Heart right ventricle (tissue), 16 donors: ENCODE measurements at regions not wholly inside any gene's neighbourhood (a gene's known extent, or its start where the extent isn't known, plus 50 kb on each side); places are given as distances from the start of the nearest gene placed in this dataset.

Experiments used
- ATAC-seq, 8 donors: fragments of 200-7000 bp; cut with Tn5 transposase; one replicate each; pipeline ENCODE4 v1.9.1; 2020; ENCODE audit warnings: mild to moderate bottlenecking in 8 of 8, moderate library complexity in 8 of 8, moderate number of reproducible peaks in 1 of 8
- DNase-seq, 2 donors: peaks; one replicate each; pipeline ENCODE4 v3.0.0-alpha.2; 2020
- H3K27ac ChIP-seq, 10 donors: fragments of 200-600 bp; sonication (generic) in 2 of 10; one replicate each; pipeline versions ENCODE4 v1.5.0 to v1.8.0; 2020 to 2022; ENCODE audit warnings: mild to moderate bottlenecking in 3 of 10
- H3K27me3 ChIP-seq, 7 donors: fragments of 200-600 bp; one replicate each; pipeline ENCODE4 v1.8.0; 2021 to 2022; ENCODE audit warnings: mild to moderate bottlenecking in 2 of 7
- H3K36me3 ChIP-seq, 9 donors: fragments of 200-600 bp; sonication (generic) in 1 of 9; one replicate each; pipeline versions ENCODE4 v1.5.0 to v1.8.0; 2020 to 2022; ENCODE audit warnings: mild to moderate bottlenecking in 2 of 9
- H3K4me1 ChIP-seq, 9 donors: fragments of 200-600 bp; sonication (generic) in 1 of 9; one replicate each; pipeline versions ENCODE4 v1.5.0 to v1.8.0; 2020 to 2022; ENCODE audit warnings: mild to moderate bottlenecking in 4 of 9
- H3K4me3 ChIP-seq, 10 donors: fragments of 200-600 bp; sonication (generic) in 2 of 10; one replicate each; pipeline versions ENCODE4 v1.5.0 to v1.8.0; 2020 to 2022; ENCODE audit warnings: mild to moderate bottlenecking in 7 of 10, moderate library complexity in 2 of 10
- H3K9me3 ChIP-seq, 11 donors: fragments of 200-600 bp in 10 of 11; sonication (generic) in 2 of 11; one replicate each; pipeline versions ENCODE4 v1.5.0 to v1.8.0; 2013 to 2022; ENCODE audit warnings: mild to moderate bottlenecking in 2 of 11, control low read depth in 1 of 11, moderate library complexity in 1 of 11
- WGBS, 2 donors: extraction: QIAGEN DNeasy Blood & Tissue Kit; methylation state at CpG; one replicate each; pipeline ENCODE4 v1.1.7; 2013; ENCODE audit warnings: inconsistent platforms in 1 of 2; 5-methylcytosine and 5-hydroxymethylcytosine counted together
- intact Hi-C, 10 donors: fragments of 100-400 bp; cut with DNase I; formaldehyde crosslinking; loops; one replicate each; pipeline versions ENCODE4 v1.11.1 to v1.14.2; 2022
- TF ChIP-seq, protein P1 (sequence below), 9 donors: fragments of 200-600 bp; sonication (generic) in 2 of 9; IDR thresholded peaks; one replicate each; pipeline versions ENCODE4 v1.5.0 to v1.8.0; 2021 to 2022; ENCODE audit warnings: antibody characterized with exemption in 9 of 9, mild to moderate bottlenecking in 5 of 9, moderate library complexity in 1 of 9
- donor health status: Arrhythmogenic right ventricular cardiomyopathy.
- donor health status: ischemic (EF 13 %, LVEDD 7.1; RV severe dilation, severe dysfunction).
- donor health status: healthy with polysubstance abuse.
- donor health status: DM: no; HTN: yes; CAD: no.
- donor health status: DM: no; HTN: no; CAD: no.
- donor health status: ischemic (EF 25% LVEDD 6.9; RV normal size, moderate dysfunction).
- donor health status: ischemic (EF 25% LVEDD 5.7; RV mildly dilated, moderate dysfunction).
- donor health status: healthy.
- donor health status: DM: yes; HTN: yes; CAD: no.
- donor health status: Ischemic cardiomyopathy.
- donor health status: ischemic (EF 35%, LVEDD 5.7; RV mildly dilated, moderate dysfunction).
- donor health status: nonischemic (EF 11% LVEDD 7.7; RV severe dilation, severe dysfunction).
- donor health status: DM: yes; HTN: yes; CAD: no.
- donor health status: PGD.
- donor health status: ischemic (EF 29% LVEDD 5.4; RV normal size, mild dysfunction).
- donor health status: nonischemic (EF 23%, LVEDD 6.1; RV moderate dilation, normal function).

- Histone ChIP-seq H3K9me3 (peaks cover 0 to 4% (median 0%) of the 10 kb centered on the region in 11 donors), H3K27me3 (peaks cover 0 to 35% (median 2%) of the 10 kb centered on the region in 7 donors), H3K4me1 (no peaks in the 10 kb centered on the region), H3K36me3 (no peaks in the 10 kb centered on the region), H3K27ac (no peak overlapping the region), H3K4me3 (no peak overlapping the region)
- TF ChIP-seq, protein P1, sequence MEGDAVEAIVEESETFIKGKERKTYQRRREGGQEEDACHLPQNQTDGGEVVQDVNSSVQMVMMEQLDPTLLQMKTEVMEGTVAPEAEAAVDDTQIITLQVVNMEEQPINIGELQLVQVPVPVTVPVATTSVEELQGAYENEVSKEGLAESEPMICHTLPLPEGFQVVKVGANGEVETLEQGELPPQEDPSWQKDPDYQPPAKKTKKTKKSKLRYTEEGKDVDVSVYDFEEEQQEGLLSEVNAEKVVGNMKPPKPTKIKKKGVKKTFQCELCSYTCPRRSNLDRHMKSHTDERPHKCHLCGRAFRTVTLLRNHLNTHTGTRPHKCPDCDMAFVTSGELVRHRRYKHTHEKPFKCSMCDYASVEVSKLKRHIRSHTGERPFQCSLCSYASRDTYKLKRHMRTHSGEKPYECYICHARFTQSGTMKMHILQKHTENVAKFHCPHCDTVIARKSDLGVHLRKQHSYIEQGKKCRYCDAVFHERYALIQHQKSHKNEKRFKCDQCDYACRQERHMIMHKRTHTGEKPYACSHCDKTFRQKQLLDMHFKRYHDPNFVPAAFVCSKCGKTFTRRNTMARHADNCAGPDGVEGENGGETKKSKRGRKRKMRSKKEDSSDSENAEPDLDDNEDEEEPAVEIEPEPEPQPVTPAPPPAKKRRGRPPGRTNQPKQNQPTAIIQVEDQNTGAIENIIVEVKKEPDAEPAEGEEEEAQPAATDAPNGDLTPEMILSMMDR (IDR thresholded peaks at IDR 0.05), result no peak
- intact Hi-C loops, result loop anchor here in 6 of 10 donors (5.0 kb wide), 3 partner anchors 488 to 508 kb away; partner anchors contain the start of gene DRD1 (in 3 of the 6)
- no peak for ATAC-seq
- WGBS, 2 donors, result 73 to 75% methylated on average over 6 of the region's 6 CpGs
- DNase-seq, result no peak
These were observed 229.5 kb downstream of the MSX2 start for GRCh38 chr5:174953871-174954270.

DNA sequence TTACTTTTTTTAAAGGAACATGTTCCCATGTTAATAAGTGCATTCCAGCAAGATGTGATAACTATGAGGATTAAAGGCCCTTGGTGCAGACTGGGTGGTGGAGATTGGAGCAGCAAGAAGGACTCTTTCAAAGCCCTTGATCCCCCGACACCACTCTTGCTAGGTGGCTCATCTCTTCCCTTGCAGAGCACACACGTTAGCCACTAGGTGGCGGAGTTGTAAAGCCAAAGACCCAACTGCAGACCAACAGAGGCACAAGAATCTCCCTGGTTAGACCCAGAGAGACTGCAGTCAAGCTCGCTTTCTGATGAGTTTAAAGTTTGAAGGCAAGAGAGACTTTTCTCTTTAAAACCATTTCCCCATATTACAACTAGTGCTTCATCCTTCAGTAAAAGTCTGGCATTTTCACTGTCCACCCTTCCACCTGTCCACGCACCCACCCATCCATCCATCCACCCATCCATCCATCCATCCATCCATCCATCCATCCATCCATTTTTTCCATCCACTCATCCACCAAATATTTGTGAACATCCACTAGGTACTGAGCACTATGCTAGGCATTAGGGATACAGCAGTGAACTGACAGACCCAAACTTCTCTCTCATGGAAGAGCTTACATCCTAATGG lies 226.9 kb downstream of the MSX2 start:
- DNase-seq, result peak in 1 of 2 donors; percentile 56
- H3K4me1 ChIP-seq, result no peaks in the 10 kb centered on the region
- no peaks in the 10 kb centered on the region for H3K36me3 ChIP-seq
- intact Hi-C loops, result loop anchor here (1.0 to 5.0 kb wide), 6 partner anchors 491 to 511 kb away; partner anchors contain the start of gene DRD1 (in 8 of the 10)
- no peak overlapping the region for H3K27ac ChIP-seq
- H3K9me3 ChIP-seq, result no peaks in the 10 kb centered on the region
- H3K27me3 ChIP-seq, result peaks cover 0 to 52% (median 15%) of the 10 kb centered on the region in 7 donors
- TF ChIP-seq, protein P1 (IDR thresholded peaks at IDR 0.05), result peak; percentile 58 to 86 (median 80)
- ATAC-seq, result peak; percentile 70 to 82 (median 76)
- WGBS, 2 donors, result 25 to 26% methylated on average over 5 of the region's 5 CpGs
- H3K4me3 ChIP-seq, result no peak overlapping the region

- Histone ChIP-seq H3K4me1 (no peaks in the 10 kb centered on the region), H3K36me3 (no peaks in the 10 kb centered on the region), H3K9me3 (no peaks in the 10 kb centered on the region), H3K4me3 (no peak overlapping the region), H3K27me3 (peaks cover 0 to 63% (median 15%) of the 10 kb centered on the region in 7 donors), H3K27ac (no peak overlapping the region)
- TF ChIP-seq, protein P1 (IDR thresholded peaks at IDR 0.05), result no peak
- no peak for DNase-seq
- ATAC-seq, result no peak
- intact Hi-C loops, result loop anchor here in 2 of 10 donors (5.0 kb wide), 2 partner anchors 510 to 515 kb away; no protein-coding TSS in a partner anchor
- WGBS, 2 donors, result 36 to 48% methylated on average over 1 of the region's 1 CpG
These were observed 223.2 kb downstream of the MSX2 start for GRCh38 chr5:174947548-174947947.

- intact Hi-C loops, result loop anchor here in 2 of 10 donors (5.0 kb wide), 2 partner anchors 511 to 516 kb away; no protein-coding TSS in a partner anchor
- Histone ChIP-seq H3K27me3 (peaks cover 0 to 65% (median 23%) of the 10 kb centered on the region in 7 donors), H3K9me3 (no peaks in the 10 kb centered on the region), H3K36me3 (no peaks in the 10 kb centered on the region), H3K4me1 (no peaks in the 10 kb centered on the region), H3K4me3 (no peak overlapping the region), H3K27ac (no peak overlapping the region)
- DNase-seq (no peak), ATAC-seq (no peak)
- TF ChIP-seq, protein P1 (IDR thresholded peaks at IDR 0.05), result no peak
- 71 to 80% methylated on average over 7 of the region's 7 CpGs for WGBS, 2 donors
These were observed 221.5 kb downstream of the MSX2 start for GRCh38 chr5:174945853-174946252.
